ENCODE measurements at regions not wholly inside any gene's neighbourhood (a gene's known extent, or its start where the extent isn't known, plus 50 kb on each side); places are given as distances from the start of the nearest gene placed in this dataset.
"Not testable (repeated sequence)": the region's sequence is repeated elsewhere in the genome, so short reads cannot be mapped to it uniquely, and the experiment has no call there.

DNA sequence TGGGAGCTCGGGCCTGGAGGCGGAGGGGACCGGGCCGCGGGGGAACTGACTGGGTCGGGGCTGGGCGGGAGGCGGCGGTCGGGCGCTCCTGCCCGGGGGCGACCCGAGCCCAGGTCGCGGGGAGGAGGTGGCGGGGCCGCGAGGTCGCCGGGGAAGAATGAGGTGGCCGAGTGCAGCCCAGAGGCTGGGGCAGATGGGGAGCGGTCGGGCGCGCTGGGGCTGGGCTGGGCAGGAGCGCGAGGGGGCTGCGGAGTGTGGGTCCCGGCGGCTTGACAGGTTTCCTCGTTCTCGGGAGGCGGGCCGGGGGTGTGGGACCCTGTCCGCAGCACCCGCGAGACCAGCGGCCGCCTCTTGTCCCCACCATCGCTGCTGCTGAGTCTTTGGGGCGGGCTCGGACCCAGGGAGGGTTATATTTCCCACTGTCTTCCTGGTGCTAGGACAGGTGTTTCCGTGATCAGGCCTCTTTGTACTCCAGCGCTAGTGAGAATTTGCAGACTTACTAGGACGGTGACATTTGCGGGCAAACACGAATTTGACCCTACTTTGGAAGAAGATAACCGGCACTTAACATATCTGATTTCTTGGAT lies 208.4 kb upstream of the ZNF722 start:
- TF ChIP-seq POLR2A (IDR thresholded peaks at IDR 0.05) = not testable (repeated sequence)
- TF ChIP-seq, protein P1, sequence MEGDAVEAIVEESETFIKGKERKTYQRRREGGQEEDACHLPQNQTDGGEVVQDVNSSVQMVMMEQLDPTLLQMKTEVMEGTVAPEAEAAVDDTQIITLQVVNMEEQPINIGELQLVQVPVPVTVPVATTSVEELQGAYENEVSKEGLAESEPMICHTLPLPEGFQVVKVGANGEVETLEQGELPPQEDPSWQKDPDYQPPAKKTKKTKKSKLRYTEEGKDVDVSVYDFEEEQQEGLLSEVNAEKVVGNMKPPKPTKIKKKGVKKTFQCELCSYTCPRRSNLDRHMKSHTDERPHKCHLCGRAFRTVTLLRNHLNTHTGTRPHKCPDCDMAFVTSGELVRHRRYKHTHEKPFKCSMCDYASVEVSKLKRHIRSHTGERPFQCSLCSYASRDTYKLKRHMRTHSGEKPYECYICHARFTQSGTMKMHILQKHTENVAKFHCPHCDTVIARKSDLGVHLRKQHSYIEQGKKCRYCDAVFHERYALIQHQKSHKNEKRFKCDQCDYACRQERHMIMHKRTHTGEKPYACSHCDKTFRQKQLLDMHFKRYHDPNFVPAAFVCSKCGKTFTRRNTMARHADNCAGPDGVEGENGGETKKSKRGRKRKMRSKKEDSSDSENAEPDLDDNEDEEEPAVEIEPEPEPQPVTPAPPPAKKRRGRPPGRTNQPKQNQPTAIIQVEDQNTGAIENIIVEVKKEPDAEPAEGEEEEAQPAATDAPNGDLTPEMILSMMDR (IDR thresholded peaks at IDR 0.05) = not testable (repeated sequence)
